Left ventricle myocardium superior (tissue), 1 donor: ENCODE measurements at regions not wholly inside any gene's neighbourhood (a gene's known extent, or its start where the extent isn't known, plus 50 kb on each side); places are given as distances from the start of the nearest gene placed in this dataset.
A peak's percentile ranks its signal among the peaks of the same experiment; 100 is the strongest.

ENCODE experiments used
- ATAC-seq: fragments of 200-7000 bp; cut with Tn5 transposase; one replicate; pipeline ENCODE4 v1.9.1; 2020; ENCODE audit warnings: mild to moderate bottlenecking, moderate library complexity
- DNase-seq: peaks from one replicate; pipeline ENCODE4 v3.0.0-alpha.2; 2020
- intact Hi-C: fragments of 100-400 bp; cut with micrococcal nuclease; formaldehyde crosslinking; loops from one replicate; pipeline ENCODE4 v1.11.0; 2022
- donor health status: DM: no; HTN: yes; CAD: no; lungs with severe emphysema.

DNA sequence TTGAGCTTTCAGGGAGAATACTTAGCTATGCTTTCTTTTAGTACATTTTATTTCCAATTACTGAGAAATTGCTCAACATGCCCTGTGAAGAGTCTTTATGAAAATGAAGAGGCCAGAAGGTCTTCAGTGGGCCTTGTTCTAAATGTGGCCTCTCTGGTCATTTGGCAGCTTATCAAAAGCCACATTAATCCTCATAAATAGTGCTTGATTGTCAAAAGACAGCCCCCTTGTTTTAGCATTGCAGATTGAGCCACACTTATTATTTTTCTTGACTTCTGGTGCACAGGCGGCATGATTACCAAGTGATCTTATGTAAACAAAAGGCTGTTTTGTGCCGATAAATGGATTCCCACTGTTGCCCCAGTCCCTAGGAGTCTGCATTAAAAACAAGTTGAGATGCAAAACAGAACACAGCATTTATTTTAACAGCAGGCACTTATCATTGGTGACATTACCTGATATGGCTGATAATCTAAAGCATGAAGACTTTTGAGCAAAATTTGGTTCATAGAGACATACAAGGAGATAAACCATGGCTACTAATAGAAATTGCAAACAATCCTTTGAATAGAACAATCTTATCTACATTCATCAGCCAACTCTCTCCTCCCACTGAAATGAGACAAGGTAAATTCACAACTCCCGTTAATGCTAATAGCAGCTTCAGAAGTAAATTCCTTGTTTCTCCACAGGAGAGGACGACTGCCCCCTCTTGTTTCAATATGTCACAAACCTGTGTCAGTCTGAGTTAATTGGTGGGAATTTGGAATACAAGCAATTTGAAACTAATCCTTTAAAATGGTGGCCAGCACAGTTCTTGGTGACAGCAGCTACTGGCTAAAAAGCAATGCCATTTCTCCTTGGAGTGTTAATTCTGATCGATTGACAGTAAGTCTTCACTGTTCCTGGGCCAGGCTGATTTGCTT lies 194.3 kb downstream of the NSUN3 start:
- DNase-seq (no peak), ATAC-seq (no peak)
- intact Hi-C loops, result no loop called here

- ATAC-seq (no peak), DNase-seq (no peak)
- intact Hi-C loops, result no loop called here
These were observed 196.0 kb downstream of the NSUN3 start for GRCh38 chr3:94258851-94259250.

GRCh38 chr3:94259291-94259690 lies 196.4 kb downstream of the NSUN3 start:
- ATAC-seq, result no peak
- intact Hi-C loops, result no loop called here
- no peak for DNase-seq

DNA sequence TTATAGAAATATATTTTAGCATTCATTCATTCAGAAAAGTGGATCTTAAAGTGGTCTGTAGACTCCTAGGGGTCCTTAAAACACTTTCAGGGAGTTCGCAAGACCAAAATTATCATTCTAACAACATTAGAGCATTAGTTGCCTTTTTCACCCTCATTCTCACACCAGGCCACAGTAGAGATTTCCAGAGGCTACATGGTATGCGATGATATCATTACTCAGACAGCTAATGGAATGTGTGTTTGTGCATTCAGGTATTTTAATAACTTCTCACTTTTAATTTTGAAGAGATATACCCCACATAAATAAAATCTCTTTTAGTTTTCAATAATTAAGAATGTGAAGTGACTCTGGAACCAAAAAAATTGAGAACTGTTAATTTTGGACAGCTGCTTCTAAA lies 206.9 kb downstream of the NSUN3 start:
- ATAC-seq (no peak), DNase-seq (no peak)
- intact Hi-C loops, result no loop called here

DNA sequence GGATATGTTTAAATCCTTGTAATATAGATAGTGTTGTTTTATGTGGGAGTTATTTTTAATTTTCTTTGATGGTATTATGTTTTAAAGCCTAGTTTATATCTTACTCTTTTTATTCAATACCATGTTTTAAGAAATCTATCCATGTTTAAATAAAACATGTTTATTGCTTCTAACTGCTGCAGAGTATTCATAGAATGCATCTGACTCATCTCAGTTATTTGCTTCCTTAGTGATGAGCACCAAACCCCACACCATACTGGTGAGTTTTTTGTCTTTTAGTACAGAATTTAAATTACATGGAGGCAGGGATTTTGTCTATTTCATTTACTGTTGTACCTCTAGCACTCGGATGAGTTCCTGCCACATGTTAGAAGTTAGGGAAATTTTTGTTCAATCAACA lies 209.2 kb downstream of the NSUN3 start:
- intact Hi-C loops, result no loop called here
- ATAC-seq, result no peak

DNA sequence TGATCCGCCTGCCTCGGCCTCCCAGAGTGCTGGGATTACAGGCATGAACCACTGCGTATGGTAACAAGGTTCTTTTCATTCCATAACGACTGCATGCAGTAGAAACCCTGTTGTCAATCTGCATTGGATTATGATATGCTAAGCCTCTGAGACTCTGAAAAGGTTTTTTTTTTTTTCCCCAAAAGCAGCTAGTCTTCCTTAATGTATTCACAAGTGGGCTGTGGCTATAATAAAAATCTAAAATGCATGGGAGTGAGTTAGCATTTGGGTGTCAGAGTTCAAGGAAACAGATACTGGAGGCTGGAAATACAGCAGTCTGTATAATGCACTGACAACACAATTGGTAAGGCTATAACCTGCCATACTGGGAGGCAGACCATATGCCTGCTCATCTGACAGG lies 218.1 kb downstream of the NSUN3 start:
- ATAC-seq, result no peak
- intact Hi-C loops, result no loop called here
- no peak for DNase-seq

More for the DNA sequence above, 209.2 kb downstream of the NSUN3 start:
- no peak for DNase-seq

- no peak for ATAC-seq
- no peak for DNase-seq
- intact Hi-C loops, result no loop called here
These were observed 223.0 kb downstream of the NSUN3 start for GRCh38 chr3:94285872-94286271.

- DNase-seq (no peak), ATAC-seq (no peak)
- intact Hi-C loops, result no loop called here
These were observed 228.8 kb downstream of the NSUN3 start for GRCh38 chr3:94291686-94292085.

- intact Hi-C loops, result no loop called here
- no peak for ATAC-seq
These were observed 229.3 kb downstream of the NSUN3 start for GRCh38 chr3:94292151-94292550.

GRCh38 chr3:94293793-94294195 lies 230.9 kb downstream of the NSUN3 start:
- intact Hi-C loops, result no loop called here
- no peak for DNase-seq
- ATAC-seq, result no peak

More at GRCh38 chr3:94292151-94292550, 229.3 kb downstream of the NSUN3 start:
- no peak for DNase-seq

DNA sequence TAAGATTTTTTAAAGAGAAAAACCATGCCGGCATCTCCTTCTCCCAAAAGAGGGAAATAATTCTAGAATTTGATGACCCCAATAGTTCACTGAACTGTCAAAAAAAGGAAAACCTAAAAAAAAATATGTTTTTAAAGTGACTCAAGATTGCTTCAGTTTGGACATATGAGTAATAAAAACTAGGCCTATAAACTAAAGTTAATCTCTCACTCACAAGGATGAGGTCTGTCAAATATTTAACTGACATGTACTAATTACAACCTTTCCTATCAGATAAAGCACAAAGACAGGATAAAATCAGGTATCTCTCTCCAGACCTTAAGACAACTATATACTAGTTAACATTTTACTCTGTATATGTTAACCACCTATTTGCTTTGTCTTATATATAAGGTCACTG lies 231.9 kb downstream of the NSUN3 start:
- DNase-seq (no peak), ATAC-seq (no peak)
- intact Hi-C loops, result no loop called here

- intact Hi-C loops, result no loop called here
- DNase-seq (no peak), ATAC-seq (no peak)
These were observed 236.9 kb downstream of the NSUN3 start for GRCh38 chr3:94299716-94300115.

DNA sequence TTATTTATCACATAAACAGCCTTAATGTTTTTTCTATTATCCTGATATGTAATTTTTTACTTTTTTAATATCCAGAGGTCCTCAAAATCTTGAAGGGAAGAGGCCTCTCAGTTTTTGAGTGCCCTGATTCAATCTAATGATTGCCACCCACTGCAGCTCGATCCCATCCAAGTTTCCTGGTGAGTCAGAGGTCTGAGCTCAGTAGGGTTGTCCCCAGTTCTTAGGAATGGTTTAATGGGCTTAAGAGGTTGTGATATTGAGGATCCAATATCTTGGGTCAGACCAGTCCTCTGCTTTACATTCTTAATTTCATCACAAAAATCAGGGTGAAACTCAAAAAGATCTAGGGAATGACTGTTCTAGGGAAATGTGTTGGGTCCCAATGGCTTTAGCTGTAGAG lies 238.5 kb downstream of the NSUN3 start:
- intact Hi-C loops, result no loop called here
- no peak for DNase-seq
- no peak for ATAC-seq

DNA sequence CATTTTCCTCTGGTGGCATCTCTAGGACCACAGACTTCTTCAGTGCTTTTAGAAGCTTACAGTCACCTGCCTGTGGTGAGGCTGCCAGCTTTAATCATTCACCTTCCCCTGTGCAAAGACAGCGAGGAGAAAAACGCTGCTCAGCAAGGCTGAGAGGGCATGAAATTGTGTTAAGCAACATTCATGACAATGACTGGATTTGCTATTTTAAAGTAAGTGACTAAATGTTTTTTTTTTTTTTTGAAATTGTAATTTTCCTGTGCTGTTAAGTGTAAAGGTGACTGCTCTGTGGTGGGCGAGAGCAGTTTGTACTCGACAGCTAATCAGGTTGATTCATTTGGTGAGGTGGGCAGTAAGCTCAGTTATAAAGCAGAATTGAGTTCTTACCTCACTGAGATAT lies 240.4 kb downstream of the NSUN3 start:
- intact Hi-C loops, result no loop called here
- DNase-seq, result no peak
- no peak for ATAC-seq

- peak; percentile 90 for ATAC-seq
- intact Hi-C loops, result no loop called here
- peak; percentile 45 for DNase-seq
These were observed 241.0 kb downstream of the NSUN3 start for GRCh38 chr3:94303897-94304296.

DNA sequence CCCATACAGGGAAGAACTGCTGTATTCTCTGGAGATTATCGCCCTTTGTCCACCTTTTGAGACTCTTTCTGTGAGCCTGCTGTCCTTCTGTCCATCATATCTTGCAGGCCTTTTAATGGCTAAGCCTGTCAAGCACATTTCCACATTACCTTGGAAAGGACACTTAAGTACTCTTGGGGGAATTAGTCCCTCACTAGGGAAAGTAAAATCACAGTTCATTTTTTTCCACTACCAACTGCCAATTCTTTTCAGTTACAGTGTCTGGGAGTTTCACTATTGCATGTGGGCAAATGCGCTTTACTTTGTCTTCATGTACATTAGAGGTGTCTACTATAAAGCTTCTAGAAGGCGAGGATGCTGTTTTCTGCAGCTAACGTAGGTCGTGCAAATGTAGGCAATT lies 242.1 kb downstream of the NSUN3 start:
- intact Hi-C loops, result no loop called here
- ATAC-seq, result peak; percentile 78
- no peak for DNase-seq

DNA sequence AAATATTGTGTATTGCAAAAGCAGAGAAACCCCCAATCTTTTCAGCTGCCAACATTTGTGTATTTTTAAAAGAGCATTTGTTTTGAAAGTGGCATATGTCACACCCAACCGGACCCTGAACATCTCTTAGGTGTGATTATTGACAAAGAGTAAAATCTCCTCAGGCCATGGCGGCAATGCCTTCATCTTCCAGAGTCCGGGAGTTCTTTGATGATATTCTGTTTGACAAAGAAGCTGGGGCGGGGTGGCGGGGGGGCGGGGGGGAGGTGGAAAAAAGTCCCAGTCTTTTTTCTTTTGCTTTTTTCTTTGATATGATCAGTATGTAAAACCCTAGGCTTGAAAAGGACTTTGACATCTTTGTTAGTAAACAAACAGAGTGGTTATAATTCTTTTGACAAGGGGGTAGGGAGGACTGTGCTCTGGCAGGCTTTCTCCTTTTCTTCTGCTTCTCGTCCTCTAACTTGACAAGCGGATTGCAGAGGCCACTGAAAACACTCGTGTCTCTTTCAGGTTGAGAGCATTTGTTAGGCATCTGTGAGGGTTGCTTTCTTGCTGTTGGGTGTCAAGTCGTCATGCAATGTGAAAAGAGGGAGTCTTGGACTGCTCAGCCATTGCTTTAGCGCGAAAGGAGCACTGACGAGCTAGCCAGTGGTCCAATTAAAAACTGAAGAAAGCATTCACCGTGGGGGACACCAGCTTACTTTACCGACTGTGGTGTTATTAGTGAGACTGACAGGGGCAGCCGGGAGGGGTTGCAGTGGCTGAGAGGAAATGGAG lies 243.2 kb downstream of the NSUN3 start:
- ATAC-seq (no peak), DNase-seq (no peak)
- intact Hi-C loops, result no loop called here

DNA sequence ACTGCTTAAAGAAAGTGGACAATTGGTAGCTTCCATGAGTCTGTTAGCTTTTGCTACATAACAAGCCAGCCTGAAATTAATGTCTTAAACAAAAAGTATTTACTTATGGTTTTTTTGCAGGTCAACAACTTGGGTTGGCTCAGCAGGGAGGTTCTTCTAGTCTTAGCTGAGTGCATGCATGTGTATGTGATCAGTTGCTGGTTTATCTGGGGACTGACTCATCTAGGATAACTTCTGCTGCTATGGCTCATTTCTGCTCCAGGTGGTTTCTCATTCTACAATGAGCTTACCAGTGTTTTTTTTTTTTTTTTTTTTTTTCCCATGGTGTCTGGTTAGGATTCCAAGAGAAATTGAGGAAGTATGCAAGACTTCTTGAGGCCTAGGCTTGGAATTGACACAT lies 244.7 kb downstream of the NSUN3 start:
- intact Hi-C loops, result no loop called here
- ATAC-seq, result no peak

DNA sequence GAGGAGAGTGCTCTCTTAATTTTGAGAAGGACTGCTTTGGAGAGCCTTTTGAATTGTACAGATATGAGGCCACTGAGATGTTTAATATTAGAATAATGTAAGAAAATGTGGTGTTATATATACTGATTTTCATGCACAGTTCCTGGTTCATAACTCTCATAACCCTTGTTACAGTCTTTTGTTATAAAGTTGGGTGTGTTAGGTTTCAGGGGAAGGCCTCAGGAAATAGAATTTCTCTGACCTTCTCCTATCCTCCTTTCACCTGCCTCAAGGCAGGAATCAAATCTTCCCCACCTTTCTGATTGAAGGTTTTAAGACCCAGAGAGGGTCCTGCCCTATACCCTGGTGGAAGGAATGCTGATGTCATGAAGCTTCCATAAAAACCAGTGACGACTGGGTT lies 245.9 kb downstream of the NSUN3 start:
- ATAC-seq (no peak), DNase-seq (no peak)
- intact Hi-C loops, result no loop called here

More for the DNA sequence above, 244.7 kb downstream of the NSUN3 start:
- DNase-seq, result no peak

DNA sequence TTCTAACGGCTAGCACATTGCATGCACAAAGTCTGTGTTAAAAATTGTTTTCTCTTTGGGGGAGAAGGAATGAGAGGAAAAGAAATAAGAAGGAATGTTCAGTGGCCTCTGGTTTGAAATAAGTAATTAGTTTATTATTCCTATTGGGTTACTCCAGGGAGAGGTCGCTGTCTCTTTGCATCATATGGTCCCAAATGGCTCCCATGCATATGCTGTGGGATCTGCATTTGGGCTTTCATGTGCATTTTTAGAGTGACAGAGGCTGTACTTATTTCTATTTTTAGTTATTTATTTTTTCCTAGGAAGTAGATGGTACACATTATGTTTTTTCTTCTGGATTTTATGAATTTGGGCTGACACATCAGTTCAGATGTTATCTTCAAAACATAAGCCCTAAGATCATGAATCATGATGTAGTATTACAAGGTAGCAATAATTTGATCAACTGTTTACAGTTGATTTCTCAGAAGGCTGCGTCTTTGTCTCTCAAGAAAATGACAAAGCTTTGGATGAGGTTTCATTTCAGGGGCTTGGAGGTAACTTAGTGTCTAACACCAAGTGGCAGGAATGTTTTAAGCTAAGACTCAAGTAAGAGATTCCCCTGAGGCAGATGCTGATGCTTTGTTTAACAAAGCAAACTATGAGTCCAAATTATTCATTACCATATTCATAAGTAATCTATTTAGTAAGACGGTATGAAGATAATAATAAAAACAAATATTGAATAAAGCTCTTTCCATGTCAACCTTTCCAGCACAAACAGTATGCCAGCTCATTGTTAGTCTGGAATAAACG lies 247.7 kb downstream of the NSUN3 start:
- DNase-seq, result no peak
- intact Hi-C loops, result no loop called here
- ATAC-seq, result no peak
